ENCODE measurements at regions not wholly inside any gene's neighbourhood (a gene's known extent, or its start where the extent isn't known, plus 50 kb on each side); places are given as distances from the start of the nearest gene placed in this dataset.

GRCh38 chr20:20802328-20802727 lies 89.9 kb upstream of the RALGAPA2 start (continued):
- no peak for TF ChIP-seq E2F8 (IDR thresholded peaks at IDR 0.05; ENCODE audit: low read depth, partially characterized antibody)
- TF ChIP-seq ZNF717 (CRISPR knock-in tag; IDR thresholded peaks at IDR 0.05), result no peak
- no peak for TF ChIP-seq ZNF24 (IDR thresholded peaks at IDR 0.05)
- no peak for TF ChIP-seq TCFL5 (CRISPR knock-in tag; conservative IDR thresholded peaks at IDR 0.05)

- Histone ChIP-seq H3K27me3 (ENCODE audit: control insufficient read depth in 2 of 2, insufficient read depth in 2 of 2, low read length in 2 of 2) (peaks cover 0 to 16% of the 10 kb centered on the region in 2 experiments; a peak in 3 of 5 replicates), H3K4me1 (replicated peaks in 1 of 2; ENCODE audit: control insufficient read depth in 2 of 2, insufficient read depth in 2 of 2, low read length in 2 of 2) (no peaks in the 10 kb centered on the region), H3K9ac (ENCODE audit: insufficient read depth in 1 of 2, low read depth in 2 of 2, low read length in 2 of 2) (no peak overlapping the region), H3K9me1 (ENCODE audit: control insufficient read depth, insufficient read depth, low read length) (no peaks in the 10 kb centered on the region), H3K9me3 (replicated peaks; ENCODE audit: control insufficient read depth, insufficient read depth, low read depth, low read length) (no peaks in the 10 kb centered on the region), H3K4me3 (no peak overlapping the region), H3K4me2 (ENCODE audit: insufficient read depth, low read length) (no peak overlapping the region), H4K20me1 (replicated peaks; ENCODE audit: control insufficient read depth, insufficient read depth, low read length) (no peaks in the 10 kb centered on the region), H2AFZ (ENCODE audit: low read depth, low read length) (no peak overlapping the region), H3K27ac (ENCODE audit: extremely low read depth, low read depth, low read length) (no peak overlapping the region), H3K79me2 (ENCODE audit: control insufficient read depth, insufficient read depth, low read length) (no peaks in the 10 kb centered on the region), H3K36me3 (ENCODE audit: control insufficient read depth, insufficient read depth, low read length) (no peaks in the 10 kb centered on the region)
- ChIA-PET CTCF (ENCODE audit: low intra/inter-chr PET ratio) (no interaction called here), POLR2A (no interaction called here)
- BruUV-seq (replicated peaks), result no TSS peak
- WGBS (ENCODE audit: insufficient coverage, low coverage, missing lambda C conversion rate), result 4% methylated on average over 5 of the region's 6 CpGs
- DNase-seq (ENCODE audit: extremely low read depth in 1 of 4, low spot score in 3 of 4), result no peak
- intact Hi-C loops (cut with micrococcal nuclease) (no loop called here), in situ Hi-C loops (cut with MboI) (loop anchor here (25.0 kb wide), 1 partner anchor 713 kb away; no protein-coding TSS in a partner anchor)
- no peak for FAIRE-seq
- no peak for ATAC-seq
- TF ChIP-seq SIN3A (IDR thresholded peaks at IDR 0.05; ENCODE audit: borderline replicate concordance in 2 of 2, control insufficient read depth in 1 of 2, low read depth in 2 of 2, low read length in 2 of 2) (no peak), MNT (conservative IDR thresholded peaks at IDR 0.05) (no peak), THRAP3 (IDR thresholded peaks at IDR 0.05; ENCODE audit: borderline replicate concordance) (no peak), MAX (CRISPR knock-in tag; IDR thresholded peaks at IDR 0.05) (no peak), SAP30 (IDR thresholded peaks at IDR 0.05; ENCODE audit: borderline replicate concordance, insufficient read depth, low read depth, low read length, poor library complexity, severe bottlenecking) (no peak), HOMEZ (CRISPR knock-in tag; IDR thresholded peaks at IDR 0.05) (no peak), PCBP1 (IDR thresholded peaks at IDR 0.05; ENCODE audit: low read depth, low read length, poor library complexity, severe bottlenecking) (no peak), PYGO2 (tag; IDR thresholded peaks at IDR 0.05) (no peak), ARNT (IDR thresholded peaks at IDR 0.05) (no peak), CCNT2 (IDR thresholded peaks at IDR 0.05; ENCODE audit: borderline replicate concordance, extremely low read depth, insufficient read length, low read depth, low read length) (no peak)
Measured at GRCh38 chr20:20799716-20800312, 87.4 kb upstream of the RALGAPA2 start.

Data from K562 (cell line).